Activated T-cell treated with anti-CD3 and anti-CD28 coated beads for 1 hour (primary cell): ENCODE measurements at regions not wholly inside any gene's neighbourhood (a gene's known extent, or its start where the extent isn't known, plus 50 kb on each side); places are given as distances from the start of the nearest gene placed in this dataset.

ENCODE experiments used
- DNase-seq: peaks from one replicate; pipeline ENCODE4 v3.0.0-alpha.2; 2020; ENCODE audit warnings: low read depth

DNA sequence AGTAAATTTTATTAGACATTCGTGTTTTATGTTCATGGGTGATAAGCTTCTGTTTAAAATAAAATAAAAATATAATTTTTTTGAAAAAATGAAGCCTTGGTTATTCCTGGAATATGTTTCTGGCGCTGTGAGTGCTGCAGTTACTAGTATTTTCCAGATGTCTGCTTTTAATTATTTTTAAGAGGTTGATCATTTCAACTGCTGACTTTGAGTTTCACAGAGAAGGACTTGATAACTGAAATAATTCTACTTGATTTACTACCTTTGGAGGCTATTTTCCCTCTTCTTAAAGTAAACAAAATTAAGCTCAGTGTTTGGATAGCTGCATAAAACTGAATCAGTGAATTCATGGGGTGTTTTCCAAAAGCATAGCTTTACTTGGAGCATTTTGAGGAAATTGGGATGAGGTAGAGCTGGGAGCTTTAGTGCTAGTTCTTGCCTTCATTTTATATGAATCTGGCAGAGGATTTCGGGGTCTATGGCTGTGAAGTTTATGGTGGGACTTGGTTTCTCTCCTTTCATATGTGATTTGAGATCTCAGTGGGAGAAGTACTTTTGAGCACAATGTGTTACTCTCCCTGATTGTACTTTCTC, 666.5 kb downstream of the DCDC2C start:
- no peak for DNase-seq

DNA sequence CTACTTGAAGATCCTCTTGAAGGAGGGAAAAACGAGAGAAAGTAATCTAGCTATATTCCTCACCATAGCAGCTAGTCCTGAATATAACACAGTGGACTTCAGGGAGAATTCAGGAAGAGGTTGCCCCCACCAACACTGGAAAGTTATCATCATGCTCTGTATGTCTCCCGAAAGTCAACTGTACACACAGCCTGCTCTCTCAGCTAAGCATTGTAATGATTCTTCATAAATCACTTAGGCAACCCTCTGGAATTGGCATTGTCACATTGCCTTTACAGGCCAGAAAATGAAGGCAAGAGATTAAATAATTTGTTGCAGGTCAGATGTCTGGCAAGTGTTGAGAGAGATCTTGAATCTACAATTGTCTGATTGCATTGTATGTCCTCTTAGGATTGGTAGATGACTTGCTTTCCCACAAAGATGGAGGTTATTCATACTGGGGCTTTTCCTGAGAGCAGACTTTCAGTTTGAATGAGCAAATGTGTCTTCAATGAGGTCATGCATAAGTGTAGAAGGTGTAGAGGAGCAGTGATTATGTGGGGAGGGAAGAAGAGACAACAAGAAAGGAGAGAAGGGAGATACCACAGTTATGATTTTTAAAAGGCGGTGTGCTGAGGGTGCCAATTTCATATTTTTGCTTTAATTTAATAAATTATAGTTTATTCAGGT, 667.2 kb downstream of the DCDC2C start:
- DNase-seq, result no peak

- no peak for DNase-seq
These were observed 677.7 kb downstream of the DCDC2C start for GRCh38 chr2:4381049-4381448.

- DNase-seq, result no peak
These were observed 678.4 kb downstream of the DCDC2C start for GRCh38 chr2:4381773-4382172.

DNA sequence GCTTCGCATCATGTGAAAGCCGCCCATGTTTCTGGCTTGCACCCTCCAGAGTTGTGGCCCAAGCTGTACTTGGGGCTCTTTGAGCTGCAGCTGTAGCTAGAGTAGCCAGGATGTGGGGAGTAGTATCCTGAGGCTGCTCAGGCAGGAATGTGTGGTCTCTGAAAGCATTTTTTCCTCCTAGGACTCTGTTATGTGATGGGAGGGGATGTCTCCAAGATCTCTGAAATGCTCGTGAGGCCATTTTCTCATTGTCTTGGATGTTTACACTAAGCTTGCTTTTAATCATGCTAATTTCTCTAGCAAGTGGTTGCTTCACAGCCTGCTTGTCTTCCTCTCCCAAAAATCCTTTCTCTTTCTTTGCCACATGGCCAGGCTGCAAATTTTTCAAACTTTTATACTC, 687.6 kb downstream of the DCDC2C start:
- DNase-seq, result no peak

GRCh38 chr2:4404363-4404762, 701.0 kb downstream of the DCDC2C start:
- DNase-seq, result no peak

DNA sequence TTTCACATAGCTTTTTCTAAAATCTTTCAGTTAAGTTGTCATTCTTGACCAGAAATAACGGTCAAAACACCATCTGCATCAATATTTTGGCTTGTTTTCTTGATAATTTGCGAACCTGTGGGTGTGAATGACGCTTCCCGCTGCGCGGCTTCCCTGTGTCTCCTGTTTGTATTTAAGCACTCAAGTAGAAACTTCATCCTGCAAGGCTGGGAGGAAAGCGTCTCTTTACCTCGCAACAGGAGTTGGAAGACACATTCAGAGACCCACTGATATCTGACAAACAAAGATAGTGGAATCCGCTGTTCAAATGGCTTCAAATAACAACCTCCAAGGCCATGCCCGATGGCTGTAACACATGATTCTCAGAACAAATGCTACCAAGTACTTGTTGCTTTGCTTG, 704.9 kb downstream of the DCDC2C start:
- DNase-seq, result no peak

DNA sequence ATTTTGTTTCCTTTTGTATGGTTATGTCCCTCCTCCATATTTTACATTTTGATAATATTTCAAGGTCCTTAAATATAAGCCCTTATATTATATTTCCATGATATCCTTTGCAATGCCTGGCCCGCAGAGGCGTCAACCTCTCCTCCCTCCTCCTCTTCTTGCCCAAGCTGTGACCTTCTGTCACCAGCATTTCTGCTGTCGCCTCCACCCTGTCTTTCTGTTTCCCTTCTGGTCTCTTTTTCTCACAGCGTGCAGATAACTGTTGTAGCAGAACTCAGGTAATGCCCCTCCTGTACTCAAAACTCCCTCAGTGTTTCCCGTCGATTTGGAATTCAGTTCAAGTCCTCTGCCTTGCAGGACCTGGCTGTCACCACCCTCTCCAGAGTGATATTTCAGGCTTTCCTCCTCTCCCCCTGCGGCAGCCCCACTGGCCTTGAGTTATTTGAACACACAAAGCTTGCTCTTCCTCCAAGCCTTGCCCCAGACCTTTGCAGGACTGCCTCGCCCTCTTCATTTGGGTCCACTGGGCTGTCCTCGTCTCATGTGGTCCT, 709.3 kb downstream of the DCDC2C start:
- no peak for DNase-seq

GRCh38 chr2:4415171-4415570, 711.8 kb downstream of the DCDC2C start:
- no peak for DNase-seq

DNA sequence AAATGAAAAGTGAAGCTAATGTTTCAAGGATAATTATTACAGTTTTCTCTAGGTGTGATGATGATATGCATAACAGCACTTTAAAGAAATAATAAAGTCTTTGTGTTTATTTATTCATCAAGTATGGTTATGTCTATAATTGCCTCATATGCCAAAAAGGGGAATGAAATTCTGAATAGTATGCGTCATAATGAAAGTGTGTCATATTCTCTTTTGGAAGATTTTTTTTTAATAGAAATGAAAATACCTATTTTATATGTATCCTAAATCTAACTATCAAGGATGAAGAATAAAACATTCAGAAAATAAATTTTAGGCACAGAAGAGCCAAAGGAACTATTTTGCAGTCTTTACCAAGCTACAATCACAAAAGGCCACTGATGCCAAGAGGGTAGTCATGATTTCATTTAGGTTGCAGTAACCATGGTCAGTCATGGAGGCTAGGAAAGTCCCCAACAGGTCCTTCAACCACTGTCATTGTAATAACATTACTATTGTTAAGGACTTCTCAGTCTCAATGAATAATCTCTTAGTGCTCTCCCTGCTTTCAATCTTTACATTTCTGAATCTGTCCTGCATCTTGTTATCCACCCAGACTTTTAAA, 712.5 kb downstream of the DCDC2C start:
- no peak for DNase-seq

GRCh38 chr2:4416431-4416830, 713.1 kb downstream of the DCDC2C start:
- DNase-seq, result no peak

DNA sequence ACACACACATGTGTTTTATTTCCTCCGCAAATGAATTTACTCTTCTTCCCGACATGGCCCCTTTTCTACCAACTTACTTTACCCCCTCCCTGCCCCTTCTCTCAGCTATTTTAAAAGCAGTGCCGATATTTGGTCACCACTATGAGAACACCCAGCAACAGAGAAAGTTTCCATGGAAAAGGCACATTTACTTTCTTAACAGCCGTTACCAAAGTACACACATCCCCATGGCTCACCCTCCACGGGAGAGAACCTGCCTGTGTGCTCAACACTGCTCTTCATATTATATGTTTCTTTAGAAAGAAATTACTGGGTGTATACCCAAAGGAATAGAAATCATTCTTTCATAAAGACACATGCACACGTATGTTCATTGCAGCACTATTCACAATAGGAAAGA, 714.4 kb downstream of the DCDC2C start:
- DNase-seq, result no peak

DNA sequence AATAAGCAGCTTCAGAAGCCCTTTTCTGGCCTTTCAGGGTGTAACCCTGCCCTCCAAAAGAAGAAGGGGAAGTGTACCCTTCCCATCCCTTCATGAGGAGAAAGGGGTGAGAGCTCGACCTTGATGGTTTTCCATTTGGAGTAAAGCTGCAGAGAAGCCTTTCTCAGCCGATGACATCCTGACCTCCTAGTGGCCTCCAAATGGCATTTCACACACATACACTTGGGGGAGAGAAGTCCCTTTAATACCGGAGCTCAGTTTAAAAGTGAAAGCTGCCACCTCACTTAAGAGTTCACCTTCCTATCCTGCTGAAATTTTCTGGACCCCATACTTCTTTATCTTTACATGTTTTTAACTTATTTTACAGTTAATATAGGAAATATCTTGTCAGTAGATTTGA, 716.7 kb downstream of the DCDC2C start:
- DNase-seq, result no peak

GRCh38 chr2:4424153-4424552, 720.8 kb downstream of the DCDC2C start:
- no peak for DNase-seq

GRCh38 chr2:4427083-4427482, 723.7 kb downstream of the DCDC2C start:
- no peak for DNase-seq

DNA sequence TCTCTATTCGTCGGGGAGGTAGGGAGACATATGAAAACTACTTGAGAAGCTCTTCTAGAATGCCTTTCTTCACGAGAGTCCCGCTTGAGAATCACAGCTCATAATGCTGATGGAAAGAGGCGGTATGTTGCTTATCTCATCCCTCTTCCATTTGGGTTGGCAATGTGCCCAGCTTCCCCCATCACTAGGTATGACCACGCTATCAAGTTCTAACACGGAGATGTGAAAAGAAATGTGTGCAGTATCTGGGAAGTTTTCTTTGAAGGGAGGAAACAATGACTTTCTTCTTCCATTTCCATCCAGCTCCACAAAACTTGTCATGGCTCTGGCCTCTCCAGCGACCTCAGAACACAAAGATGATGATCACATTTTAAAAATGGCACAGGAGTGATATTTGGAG, 742.4 kb downstream of the DCDC2C start:
- no peak for DNase-seq

DNA sequence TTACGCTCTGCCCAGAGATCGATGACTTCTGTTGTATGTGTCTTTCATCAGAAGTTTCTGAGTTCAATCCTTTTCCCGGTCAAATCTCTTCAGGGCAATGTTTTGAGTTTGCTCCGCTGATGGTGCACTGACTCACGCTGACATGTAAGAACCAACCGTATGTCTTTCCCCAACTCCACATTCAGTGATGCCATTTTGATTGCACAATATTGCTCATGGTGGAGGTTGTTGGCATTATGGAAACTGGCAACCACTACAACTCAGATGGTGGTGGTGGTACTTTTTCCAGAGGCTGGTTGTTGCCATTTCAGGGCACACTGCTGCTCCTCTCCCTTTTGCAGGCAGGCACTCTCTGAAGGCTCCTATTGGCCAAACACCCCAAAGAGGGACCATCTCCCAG, 751.5 kb downstream of the DCDC2C start:
- no peak for DNase-seq

GRCh38 chr2:4455486-4456155, 752.2 kb downstream of the DCDC2C start:
- no peak for DNase-seq

GRCh38 chr2:4464634-4465266, 761.4 kb downstream of the DCDC2C start:
- DNase-seq, result no peak

DNA sequence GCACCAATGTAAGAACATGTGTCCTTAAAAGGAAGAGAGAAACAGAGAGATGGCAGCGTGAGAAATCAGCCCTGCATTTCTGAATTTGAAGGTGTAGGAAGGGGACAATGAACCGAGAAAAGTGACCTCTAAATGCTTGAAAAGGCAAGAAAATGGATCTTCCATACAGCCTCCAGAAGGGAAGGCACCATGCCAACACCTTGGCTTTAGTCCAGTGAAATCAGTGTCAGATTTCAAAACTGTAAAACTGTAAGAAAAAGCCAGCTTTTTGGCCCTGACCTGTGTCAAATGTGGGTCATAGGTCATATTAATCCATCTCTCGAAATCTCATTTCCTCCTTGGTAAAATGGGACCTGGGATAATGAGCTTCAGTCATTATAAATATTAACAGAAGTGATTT, 762.3 kb downstream of the DCDC2C start:
- DNase-seq, result no peak

DNA sequence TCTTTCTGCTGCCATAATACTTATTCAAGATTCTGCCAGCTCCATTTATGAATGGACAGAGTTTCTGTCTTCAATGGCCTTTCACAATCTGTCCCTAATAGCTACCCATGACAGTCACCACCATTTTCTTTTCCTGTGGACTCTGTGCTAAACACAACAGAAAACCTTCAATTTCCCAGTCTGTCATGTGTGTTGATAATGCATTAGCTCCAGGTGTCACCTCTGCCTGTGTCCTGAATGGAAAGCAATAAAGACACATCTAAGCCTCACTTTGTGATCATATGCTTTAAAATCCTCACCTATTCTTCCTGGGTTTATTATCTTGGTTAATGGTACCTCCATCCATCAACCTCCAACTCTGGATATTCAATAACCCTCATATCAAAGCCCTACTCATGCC, 772.2 kb downstream of the DCDC2C start:
- DNase-seq, result no peak

- no peak for DNase-seq
These were observed 779.7 kb downstream of the DCDC2C start for GRCh38 chr2:4483050-4483449.

DNA sequence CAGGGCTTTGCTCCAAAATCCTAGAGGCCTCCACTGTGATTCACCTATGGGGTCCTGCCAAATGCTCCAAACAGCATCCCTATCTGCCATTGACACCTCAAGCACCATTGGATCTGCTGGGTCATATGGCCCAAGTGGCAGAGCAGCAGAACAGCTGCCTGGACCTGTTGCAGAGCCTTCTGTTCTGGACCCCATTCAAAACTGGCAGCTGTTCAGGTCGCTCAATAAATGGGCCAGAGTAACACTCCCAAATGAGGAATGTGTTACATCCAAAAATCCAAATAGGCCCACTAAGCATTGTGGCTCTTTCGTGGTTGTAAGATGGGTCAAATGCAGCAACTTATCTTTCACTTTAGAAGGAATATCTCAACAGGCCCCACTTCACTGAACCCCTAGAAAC, 783.6 kb downstream of the DCDC2C start:
- no peak for DNase-seq
